ENCODE measurements at regions not wholly inside any gene's neighbourhood (a gene's known extent, or its start where the extent isn't known, plus 50 kb on each side); places are given as distances from the start of the nearest gene placed in this dataset.

- TF ChIP-seq TAF1 (IDR thresholded peaks at IDR 0.05; ENCODE audit: low read depth, low read length), result no peak
- TF ChIP-seq HDAC2 (IDR thresholded peaks at IDR 0.05; ENCODE audit: borderline replicate concordance in 1 of 2, low read depth in 2 of 2, low read length in 2 of 2), result no peak
Observed at GRCh38 chr10:108399465-108399864, 1235.0 kb upstream of the SORCS1 start (continued).
